ENCODE measurements at regions not wholly inside any gene's neighbourhood (a gene's known extent, or its start where the extent isn't known, plus 50 kb on each side); places are given as distances from the start of the nearest gene placed in this dataset.

DNA sequence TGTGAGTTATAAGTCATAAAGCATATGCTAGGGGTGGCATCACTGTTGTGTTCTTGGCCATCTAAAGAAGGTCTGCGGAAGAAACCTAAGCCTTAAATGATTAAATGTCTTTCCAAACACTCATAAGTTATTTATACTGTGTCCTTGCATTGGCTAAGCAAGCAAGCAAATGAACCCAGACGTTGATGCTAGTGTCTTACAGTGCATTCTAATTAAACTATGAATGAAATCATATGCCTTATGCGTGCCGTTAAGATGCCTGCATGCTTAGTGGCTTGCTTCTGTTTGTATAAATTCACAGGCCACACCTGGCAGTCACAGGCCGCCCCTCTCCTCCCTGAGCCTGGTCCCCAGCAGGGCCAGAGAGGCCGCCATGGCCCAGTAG, 49.9 kb downstream of the RIN2 start:
- DNase-seq (ENCODE audit: extremely low read depth in 1 of 2, low read depth in 1 of 2) = no peak

DNA sequence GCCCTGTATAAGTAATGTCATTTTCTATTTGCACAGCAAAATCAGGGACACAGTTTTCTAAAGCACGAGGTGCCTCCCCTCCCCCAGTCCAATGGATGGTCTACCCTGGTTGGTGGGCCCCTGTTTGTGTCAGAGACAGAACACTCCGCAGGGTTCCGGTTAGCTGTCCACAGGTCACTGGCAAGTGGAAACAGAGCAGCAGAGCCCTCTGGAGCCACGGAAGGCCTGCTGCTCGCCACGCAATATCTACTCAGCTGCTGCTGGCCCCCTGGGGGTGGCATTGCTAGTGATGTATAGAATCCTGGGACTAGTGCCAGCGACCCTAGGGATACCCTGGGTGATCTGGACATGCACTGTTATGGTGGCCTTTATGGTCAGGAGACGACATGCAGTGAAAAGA, 50.4 kb downstream of the RIN2 start:
- no peak for DNase-seq (ENCODE audit: extremely low read depth in 1 of 2, low read depth in 1 of 2)

DNA sequence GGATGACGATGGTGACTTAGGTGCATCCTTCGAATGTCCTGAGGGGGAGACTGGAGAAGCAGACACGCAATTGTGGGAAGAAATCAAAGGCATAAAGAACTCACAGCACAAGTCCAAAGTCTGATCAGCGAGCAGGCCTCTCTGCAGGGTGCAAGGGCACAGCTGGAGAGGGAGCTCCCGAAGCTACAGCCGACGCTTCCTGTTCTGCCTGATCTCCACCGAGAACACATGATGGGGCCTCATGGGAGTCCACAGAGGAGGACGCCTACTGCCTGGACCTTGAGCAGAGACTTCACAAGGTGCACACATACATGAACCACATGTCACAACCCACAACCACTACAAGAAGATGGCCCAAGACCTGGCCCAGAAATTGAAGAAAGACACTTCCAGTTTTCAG, 51.4 kb downstream of the RIN2 start:
- no peak for DNase-seq (ENCODE audit: extremely low read depth in 1 of 2, low read depth in 1 of 2)

DNA sequence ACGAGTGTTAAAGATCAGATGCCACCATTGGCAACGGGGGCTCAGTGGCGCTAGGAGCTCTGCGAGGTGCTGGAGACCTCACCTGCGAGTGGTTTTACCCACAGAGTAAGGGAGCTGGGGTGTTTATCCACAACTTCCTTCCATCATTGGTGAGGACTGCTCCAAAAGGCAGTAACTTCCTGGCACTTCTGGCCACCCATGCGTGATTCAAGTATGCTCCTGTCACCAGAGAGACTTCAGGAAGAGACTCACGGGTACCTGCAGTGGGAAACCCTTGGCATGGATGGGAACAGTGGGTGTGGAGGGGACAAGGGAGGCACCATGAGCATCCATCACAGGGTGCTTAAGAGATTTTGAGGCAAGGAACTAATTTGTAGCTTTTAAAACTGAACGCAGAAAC, 53.2 kb downstream of the RIN2 start:
- no peak for DNase-seq (ENCODE audit: extremely low read depth in 1 of 2, low read depth in 1 of 2)

DNA sequence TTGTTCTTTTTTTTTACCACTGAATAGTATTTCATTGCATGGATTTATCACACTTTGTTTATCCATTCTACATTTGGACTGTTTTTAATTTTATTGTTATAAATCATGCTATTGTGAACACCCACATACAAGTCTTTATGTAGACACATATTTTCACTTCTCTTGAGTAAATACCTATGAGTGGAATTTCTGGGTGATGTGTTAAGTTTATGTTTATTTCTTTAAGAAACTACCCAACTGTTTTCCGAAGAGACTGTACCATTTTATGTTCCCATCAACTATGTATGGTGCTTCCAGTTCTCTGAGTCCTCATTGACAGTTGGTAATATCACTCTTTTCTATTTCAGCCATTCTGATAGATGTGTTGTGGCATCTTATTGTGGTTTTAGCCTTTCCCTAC, 54.0 kb downstream of the RIN2 start:
- DNase-seq (ENCODE audit: extremely low read depth in 1 of 2, low read depth in 1 of 2) = no peak

DNA sequence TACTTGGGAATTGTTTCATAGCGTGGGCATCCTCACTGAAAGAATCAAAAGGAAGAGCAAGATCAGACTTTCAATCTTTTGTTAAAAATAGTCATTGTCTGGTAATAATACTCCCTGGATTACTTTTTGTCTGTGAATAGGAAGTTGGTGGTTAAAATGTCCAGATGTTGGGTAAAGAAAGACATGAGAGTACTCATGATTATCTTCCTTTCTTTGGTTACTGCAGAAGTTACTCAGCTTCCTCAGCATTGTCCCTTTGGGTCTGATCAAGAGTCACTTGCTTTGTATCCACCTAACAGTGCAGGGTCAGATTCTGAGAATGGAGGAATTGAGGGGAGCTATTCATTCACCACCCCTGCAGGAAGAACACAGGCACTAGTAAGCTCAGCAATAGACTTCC, 54.6 kb downstream of the RIN2 start:
- DNase-seq (ENCODE audit: extremely low read depth in 1 of 2, low read depth in 1 of 2) = no peak

DNA sequence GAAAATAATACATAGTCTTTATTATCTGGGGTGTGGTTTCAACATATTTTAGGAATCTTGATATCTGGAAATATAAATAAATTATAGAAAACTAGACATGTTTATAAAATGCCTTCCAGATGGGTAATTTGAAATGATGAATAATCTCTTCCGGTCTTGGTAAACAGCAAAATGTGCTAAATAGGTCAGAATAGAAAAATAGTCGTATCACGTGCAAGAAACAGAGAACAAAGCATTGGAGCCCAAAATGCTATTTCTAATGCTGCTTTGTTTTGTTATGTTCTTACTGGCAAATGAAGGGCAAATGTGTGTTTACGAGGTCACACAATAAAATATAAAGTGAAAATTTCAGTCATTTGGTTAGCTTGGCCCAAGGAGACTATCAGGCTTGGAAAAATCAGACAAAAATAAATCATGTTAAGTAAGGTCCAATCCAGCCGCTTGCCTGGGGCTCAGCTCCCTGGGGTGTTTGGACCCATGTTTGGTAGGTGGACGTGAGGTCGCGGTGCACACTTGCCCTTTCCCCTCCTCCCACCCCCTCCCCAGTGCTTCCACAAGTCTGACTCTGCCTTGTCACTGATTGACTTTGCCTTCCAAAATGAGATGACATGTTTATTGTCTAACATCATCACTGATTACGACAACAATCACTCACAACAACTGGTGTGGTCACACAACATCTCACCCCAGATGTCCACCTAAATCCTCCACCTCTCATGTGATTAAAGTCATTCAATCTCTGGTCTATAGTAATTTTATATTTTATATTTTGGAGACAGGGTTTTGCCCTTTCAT, 56.0 kb downstream of the RIN2 start:
- no peak for DNase-seq (ENCODE audit: extremely low read depth in 1 of 2, low read depth in 1 of 2)

DNA sequence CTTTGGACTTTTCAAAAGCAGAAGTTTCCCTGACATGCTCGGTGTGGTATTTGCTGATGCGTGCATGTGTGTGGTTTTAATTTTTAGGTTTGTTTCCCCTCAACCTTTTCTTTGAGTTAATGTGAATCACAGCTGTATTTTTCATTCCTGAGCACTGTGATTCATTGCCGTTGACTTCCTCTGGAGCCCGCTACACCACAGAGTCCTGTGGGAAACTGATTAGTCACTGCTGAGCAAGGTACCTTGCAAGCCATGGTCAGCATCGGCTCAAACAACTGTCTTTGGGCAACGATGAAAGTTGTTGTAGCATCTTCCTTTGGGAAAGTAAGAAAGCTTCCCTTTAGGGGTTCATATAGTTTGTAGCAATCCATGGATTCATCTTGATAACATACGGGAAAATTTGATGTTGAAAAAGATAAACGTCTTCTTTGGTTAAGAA, 57.5 kb downstream of the RIN2 start:
- peak in 1 of 2 donors; percentile 15 for DNase-seq (ENCODE audit: extremely low read depth in 1 of 2, low read depth in 1 of 2)

DNA sequence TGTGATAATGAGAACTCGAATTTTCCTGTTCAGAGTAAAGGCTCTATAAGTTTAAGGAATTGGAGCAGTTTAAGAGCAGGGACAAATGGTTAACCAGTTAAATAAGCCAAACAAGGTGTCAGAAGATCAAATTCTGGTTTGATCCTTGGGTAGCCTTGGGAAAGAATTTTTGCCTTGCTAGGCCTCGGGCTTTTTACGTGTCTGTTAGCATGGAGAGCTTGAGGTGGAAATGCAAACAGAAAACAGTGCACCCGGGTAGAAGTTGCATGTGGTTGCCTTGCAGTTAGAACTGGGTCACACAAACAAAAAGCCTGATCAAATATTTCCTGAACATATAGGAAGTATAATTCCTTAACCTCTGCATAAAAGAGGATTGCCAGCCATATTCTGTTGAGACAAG, 58.3 kb downstream of the RIN2 start:
- no peak for DNase-seq (ENCODE audit: extremely low read depth in 1 of 2, low read depth in 1 of 2)

DNA sequence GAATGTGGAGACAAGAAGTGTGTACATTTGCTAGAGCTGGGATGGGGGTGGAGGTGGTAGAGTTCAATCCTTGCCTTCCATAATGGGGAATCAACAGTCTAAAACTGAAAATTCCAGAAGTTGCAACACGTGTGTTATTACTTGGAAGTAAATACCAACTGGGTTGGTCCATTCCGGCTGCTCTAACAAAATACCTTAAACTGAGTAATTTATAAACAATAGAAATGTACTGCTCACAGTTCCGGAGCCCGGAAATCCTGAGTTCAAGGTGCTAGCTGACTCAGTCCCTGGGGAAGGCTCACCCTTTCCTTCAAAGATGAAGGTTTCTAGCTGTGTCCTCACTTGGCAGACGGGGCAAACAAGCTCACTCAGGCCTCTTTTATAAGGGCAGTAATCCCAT, 59.0 kb downstream of the RIN2 start:
- DNase-seq (ENCODE audit: extremely low read depth in 1 of 2, low read depth in 1 of 2) = no peak

DNA sequence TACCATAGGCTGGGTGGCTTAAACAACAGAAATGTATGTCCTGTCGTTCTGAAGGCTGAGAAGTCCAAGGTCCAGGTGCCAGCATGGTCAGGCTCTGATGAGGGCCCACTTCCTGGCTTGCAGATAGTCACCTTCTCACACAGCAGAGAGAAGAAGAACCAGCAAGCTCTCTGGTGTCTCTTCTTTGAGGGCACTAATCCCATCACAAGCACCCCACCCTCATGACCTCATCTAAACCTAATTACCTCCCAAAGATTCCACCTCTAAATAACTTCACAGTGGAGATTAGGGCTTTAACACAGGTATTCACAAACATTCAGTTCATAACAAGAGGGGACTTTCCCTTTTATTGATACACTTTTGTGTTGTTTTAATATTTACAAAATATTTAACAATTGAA, 61.1 kb downstream of the RIN2 start:
- no peak for DNase-seq (ENCODE audit: extremely low read depth in 1 of 2, low read depth in 1 of 2)

DNA sequence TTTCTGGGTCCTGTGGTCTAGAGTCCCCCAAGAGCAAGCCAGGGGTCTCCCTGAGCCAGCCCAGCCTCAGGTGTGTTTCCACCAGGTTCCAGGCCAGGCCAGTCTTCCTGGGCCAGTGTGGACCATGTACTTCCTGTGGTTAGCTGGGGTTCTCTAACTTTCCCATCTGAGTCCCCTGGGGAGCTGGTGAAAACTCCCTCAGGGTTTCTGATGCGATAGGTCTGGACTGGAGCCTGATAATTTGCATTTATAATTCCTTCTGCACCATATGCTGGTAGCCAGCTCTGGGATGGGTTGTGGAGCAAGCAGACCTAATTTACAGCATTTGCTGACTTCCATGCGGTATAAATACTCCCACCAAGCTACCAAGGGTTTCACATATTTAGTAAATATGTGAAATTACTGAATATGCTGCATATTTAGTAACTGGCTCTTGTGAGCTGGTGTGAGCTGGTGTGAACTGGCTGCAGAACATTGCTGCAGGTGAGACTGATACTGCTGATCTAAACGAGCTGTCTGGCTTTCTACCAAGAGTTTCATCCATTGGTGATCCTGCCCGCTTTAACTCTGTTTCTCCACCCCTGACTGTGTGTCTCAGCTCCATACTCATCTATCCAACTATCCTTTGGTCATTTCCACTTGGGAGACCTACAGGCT, 62.6 kb downstream of the RIN2 start:
- no peak for DNase-seq (ENCODE audit: extremely low read depth in 1 of 2, low read depth in 1 of 2)

DNA sequence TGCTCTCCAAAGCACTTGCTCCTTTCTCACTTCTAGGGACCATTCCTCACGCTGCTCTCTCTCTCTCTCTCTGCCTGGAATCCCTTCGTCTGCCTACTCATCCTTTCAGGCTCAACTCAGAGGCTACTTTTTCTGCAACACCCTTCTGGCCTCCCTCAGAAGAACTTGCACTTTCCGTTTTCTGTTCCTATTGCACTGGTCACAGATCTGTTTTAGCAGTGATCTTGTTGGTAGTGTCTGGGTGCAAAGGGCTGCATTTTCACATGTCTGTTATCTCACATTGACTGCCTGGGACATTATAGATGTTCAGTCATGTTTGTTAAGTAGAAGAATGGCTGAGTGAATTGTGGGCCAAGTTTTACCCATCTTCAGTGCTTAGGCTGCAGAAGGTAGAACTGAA, 63.5 kb downstream of the RIN2 start:
- no peak for DNase-seq (ENCODE audit: extremely low read depth in 1 of 2, low read depth in 1 of 2)

DNA sequence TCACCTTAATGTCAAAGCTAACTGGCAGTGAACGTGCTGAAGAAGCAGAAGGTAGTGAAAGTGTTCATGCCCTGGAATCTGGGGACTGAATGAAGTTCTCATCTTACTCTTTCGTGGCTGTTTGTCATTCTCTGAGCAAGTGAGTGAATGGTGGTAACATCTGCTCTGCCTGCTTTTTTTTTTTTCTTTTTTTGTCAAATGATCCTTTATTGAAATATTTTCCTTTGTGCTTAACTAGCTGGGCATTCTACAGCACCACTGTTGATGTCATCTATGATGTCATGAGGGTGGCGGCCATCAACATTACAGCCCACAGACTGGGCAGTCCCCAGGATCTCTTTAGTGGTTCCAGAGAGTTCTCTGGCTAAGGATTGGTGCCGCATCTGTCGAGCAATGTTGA, 65.2 kb downstream of the RIN2 start:
- DNase-seq (ENCODE audit: extremely low read depth in 1 of 2, low read depth in 1 of 2) = no peak

DNA sequence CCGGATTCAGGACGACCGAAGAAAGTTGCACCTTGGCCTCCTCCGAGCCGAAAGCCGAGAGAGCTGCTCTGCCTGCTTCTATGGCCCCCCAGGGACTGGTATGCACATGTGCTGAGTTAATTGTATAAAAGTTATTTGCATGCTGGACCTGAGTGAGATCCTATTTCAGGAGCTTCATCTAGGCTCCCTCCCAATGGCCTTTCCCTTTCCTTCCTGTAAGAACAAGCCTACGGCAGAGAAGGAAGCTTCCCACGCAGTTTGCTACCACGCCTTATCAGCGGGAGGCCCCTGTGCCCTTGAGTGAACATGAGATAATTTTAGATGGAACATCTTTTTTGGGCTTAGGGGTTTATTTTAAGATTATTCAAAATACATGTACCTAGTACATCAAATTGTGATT, 65.9 kb downstream of the RIN2 start:
- DNase-seq (ENCODE audit: extremely low read depth in 1 of 2, low read depth in 1 of 2) = no peak

DNA sequence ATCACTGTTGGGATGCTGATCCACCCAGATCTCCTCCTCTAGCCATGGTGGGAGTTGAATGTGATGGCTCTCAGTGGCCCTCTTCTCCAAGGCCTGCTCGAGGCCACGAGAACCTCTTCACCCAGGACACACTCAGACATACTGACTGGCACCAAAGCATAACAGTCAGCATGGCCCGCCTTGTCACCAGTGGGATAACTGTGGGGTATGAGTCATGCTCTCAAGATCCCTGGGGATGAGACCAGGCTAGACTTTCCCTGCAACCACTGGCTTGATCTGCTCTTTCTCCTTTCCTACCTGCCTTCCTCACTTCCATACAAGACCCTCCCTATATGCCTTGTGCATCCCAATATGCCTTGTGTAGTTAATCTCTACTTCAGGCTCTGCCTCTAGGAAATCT, 66.8 kb downstream of the RIN2 start:
- no peak for DNase-seq (ENCODE audit: extremely low read depth in 1 of 2, low read depth in 1 of 2)

DNA sequence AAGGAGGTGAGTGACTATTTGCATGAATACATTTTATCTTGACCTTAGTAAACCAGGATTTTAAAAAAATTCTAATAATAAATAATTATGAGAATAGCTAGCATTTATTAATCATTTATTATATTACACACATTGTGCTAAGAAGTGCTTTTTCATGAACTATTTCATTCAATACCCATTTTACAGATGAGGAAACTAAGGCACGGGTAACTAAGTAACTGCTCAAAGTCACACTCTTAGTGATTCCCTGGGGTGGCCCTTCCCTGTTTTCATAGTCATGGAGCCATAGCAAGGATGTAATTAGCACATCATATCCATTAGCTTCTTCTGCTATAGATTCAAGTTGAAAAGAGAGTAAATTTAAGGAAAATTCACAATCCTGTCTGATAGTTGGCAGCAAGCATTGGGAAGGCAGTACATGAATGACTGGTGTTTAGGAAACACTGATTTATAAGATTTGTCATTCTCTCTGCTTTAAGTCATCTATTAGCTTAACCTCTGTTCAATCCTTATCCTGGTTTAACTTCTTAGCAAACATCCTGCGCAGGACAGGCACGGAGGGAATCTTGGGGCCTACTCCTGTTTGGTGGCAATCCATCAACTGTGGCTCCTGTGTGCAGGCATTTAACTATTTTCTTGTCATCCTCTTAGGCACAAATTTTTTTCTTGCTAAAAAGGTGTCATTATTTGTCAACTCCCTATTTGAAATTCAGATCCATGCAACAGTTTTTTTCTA, 68.3 kb downstream of the RIN2 start:
- DNase-seq (ENCODE audit: extremely low read depth in 1 of 2, low read depth in 1 of 2) = no peak

DNA sequence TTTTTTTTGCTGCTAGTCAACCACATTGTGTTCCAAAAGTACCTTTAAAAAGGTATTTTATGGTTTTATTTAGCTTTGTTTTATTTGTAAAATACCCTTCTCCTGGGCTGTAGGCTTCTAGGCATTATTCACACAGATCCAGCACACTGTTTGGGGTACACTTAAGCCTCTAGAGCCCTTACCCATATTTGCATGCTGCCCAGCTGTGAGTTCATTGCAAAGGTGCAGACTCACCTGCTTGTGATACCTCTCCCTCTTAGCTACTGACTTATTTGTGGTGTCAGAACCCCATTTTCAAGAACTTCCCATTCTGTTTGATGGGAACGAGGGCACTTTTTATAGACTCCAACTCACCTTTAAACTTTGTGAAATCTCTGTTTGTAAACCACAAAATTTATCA, 69.8 kb downstream of the RIN2 start:
- no peak for DNase-seq (ENCODE audit: extremely low read depth in 1 of 2, low read depth in 1 of 2)

DNA sequence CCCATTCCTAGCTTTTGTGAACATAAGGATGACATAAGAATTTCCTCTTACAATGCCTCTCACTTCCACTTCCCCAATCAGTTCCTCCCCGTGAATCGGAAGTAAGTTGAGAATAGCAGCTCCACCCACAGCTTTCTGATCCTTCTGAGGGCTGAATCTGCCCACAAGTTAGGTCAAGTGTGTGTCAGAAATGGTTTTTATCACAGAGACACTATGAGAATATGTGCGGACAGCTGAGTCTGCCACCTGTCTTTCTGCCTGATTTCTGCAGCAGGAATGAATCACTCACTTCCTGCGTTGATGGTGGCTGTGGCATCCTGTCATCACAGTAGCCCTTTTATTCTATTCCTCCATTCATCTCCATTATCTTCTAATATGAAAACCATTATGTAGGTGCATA, 70.2 kb downstream of the RIN2 start:
- DNase-seq (ENCODE audit: extremely low read depth in 1 of 2, low read depth in 1 of 2) = peak; percentile 3 to 28

DNA sequence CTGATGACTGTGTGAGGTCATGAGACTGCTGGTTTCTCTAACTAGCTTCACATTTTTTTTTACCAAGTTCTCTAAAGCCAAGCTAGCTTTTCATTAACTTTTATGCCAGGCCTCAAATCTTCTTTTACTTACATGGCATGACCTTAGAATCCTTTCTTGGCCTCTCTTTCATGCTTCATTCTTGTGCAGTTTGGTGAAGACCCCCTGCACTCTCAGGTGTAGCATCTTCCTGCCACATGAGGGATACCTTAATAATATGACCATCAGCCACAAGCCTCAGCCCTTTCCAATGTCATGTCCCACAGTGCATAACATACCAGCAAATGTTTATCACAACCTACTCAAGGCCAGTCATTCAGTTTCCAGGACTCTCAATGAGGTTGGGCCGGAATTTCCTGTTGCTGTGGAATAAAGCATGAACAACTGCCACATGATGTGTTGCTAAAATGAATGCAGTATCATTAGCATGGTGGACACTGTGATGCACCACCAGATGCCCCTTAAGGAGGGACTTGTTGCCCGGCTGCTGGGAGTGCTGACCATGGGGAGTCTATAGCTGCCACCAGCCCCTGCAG, 72.2 kb downstream of the RIN2 start:
- DNase-seq (ENCODE audit: extremely low read depth in 1 of 2, low read depth in 1 of 2) = no peak

DNA sequence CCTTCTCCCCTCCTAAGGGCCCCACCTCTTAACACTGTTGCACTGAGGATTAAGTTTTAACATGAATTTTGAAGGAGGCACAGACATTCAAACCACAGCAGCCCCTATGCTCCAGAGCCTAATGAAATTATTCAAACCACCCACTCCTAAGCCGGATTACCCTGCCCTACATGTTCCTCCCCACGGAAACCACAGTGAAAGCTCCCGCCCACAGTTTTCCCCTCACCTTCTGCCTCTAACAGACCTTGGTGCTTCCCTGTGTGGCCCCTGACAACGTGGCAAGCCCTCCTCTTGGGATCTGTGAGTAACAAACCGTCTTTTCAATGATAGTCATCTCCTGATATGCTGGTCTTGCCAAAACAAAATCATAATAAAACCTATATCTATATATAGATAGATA, 74.8 kb downstream of the RIN2 start:
- peak; percentile 28 to 42 for DNase-seq (ENCODE audit: extremely low read depth in 1 of 2, low read depth in 1 of 2)

DNA sequence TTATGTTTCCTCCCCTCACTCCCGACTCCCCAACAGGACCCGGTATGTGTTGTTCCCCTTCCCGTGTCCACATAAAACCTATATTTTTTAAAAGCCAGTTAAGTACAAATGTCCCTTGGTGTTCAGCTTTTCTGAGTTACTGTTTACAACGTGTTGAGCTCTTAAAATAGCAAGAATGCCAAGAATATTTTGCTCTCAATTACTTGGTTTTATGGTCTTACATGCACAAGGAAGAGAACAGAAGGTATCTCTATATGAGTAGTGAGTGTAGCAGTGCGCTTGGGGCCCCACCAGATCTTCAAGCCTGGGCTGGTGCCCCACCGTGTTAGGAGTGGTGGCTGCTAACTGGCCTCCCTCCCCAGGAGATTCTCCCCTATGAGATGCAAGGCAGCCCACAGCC, 75.3 kb downstream of the RIN2 start:
- DNase-seq (ENCODE audit: extremely low read depth in 1 of 2, low read depth in 1 of 2) = no peak

All from stimulated activated CD8-positive, alpha-beta memory T cell treated with anti-CD3 and anti-CD28 coated beads, Interleukin-7, amount 100 ng/mL, for 48 hours (primary cell).